ENCODE measurements at regions not wholly inside any gene's neighbourhood (a gene's known extent, or its start where the extent isn't known, plus 50 kb on each side); places are given as distances from the start of the nearest gene placed in this dataset.

DNA sequence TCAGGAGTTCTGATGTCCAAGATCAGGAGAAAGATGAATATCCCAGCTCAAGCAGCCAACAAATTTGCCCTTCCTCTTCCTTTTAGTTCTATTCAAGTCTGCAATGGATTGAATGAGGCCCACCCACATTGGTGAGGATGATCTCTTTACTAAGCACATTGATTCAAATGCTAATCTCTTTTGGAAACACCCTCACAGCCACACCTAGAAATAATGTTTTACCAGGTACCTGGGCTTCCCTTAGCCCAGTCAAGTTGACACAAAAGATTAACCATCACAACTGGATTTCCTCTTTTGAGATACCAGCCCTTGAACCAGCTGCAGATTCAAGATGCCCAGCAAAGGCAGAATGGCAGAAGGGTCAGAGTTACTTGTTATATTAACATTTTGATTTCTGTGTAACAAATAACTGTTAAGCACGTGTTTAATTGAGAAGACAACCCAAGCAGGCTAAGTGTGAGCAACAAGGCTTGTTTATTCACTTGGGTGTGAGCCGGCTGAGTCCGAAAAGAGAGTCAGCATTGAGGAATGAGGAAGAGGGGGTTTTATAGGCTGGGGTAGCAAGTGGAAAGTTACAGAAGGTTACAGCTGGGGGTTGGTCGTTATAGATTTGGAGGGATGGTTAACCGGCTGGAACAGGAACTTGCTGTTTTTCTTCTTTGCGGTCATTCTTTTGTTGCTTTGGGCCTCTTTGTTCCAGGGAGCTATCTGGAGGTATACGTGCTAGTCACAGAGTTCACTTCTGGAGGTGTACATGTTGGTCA is 180.3 kb downstream of the EMP1 start:
- no peak for DNase-seq
- no peaks in the 10 kb centered on the region for H3F3A ChIP-seq (ENCODE audit: insufficient read depth, low read length)
- no peak overlapping the region for H3K4me3 ChIP-seq (ENCODE audit: low read length)
- H3K79me2 ChIP-seq (ENCODE audit: low read length): no peaks in the 10 kb centered on the region
- no peak overlapping the region for H3K4me2 ChIP-seq (ENCODE audit: low read depth, low read length)
- H3K9me2 ChIP-seq (replicated peaks; ENCODE audit: insufficient read depth, low read length): no peaks in the 10 kb centered on the region
- no peaks in the 10 kb centered on the region for H3K9me3 ChIP-seq (replicated peaks; ENCODE audit: insufficient read depth, low read length)
- H2AFZ ChIP-seq (ENCODE audit: low read length): no peak overlapping the region
- no peak overlapping the region for H3K27ac ChIP-seq (ENCODE audit: low read length)
- H3K27me3 ChIP-seq (replicated peaks; ENCODE audit: insufficient read depth, low read length): no peaks in the 10 kb centered on the region
- no peaks in the 10 kb centered on the region for H3K36me3 ChIP-seq (replicated peaks; ENCODE audit: insufficient read depth, low read length)
- H3K4me1 ChIP-seq (ENCODE audit: low read length): no peaks in the 10 kb centered on the region
- TF ChIP-seq CTCF (IDR thresholded peaks at IDR 0.05; ENCODE audit: low read length): no peak
- no peak for TF ChIP-seq EZH2phosphoT487 (IDR thresholded peaks at IDR 0.05; ENCODE audit: low read length)
- TF ChIP-seq EZH2 (optimal IDR thresholded peaks at IDR 0.05; ENCODE audit: low read depth, low read length): no peak
- H4K20me1 ChIP-seq (ENCODE audit: insufficient read depth, low read length): no peaks in the 10 kb centered on the region
- no peak overlapping the region for H3K9ac ChIP-seq (ENCODE audit: low read length)

GRCh38 chr12:13375583-13376345 is 179.2 kb downstream of the EMP1 start:
- H3K79me2 ChIP-seq (ENCODE audit: low read length): no peaks in the 10 kb centered on the region
- TF ChIP-seq CTCF (IDR thresholded peaks at IDR 0.05; ENCODE audit: low read length) (no peak), EZH2 (optimal IDR thresholded peaks at IDR 0.05; ENCODE audit: low read depth, low read length) (no peak), EZH2phosphoT487 (IDR thresholded peaks at IDR 0.05; ENCODE audit: low read length) (no peak)
- no peaks in the 10 kb centered on the region for H3K9me2 ChIP-seq (replicated peaks; ENCODE audit: insufficient read depth, low read length)
- H3K9me3 ChIP-seq (replicated peaks; ENCODE audit: insufficient read depth, low read length): no peaks in the 10 kb centered on the region
- no peaks in the 10 kb centered on the region for H4K20me1 ChIP-seq (ENCODE audit: insufficient read depth, low read length)
- DNase-seq: no peak
- no peak overlapping the region for H3K9ac ChIP-seq (ENCODE audit: low read length)
- no peaks in the 10 kb centered on the region for H3K4me1 ChIP-seq (ENCODE audit: low read length)
- H3F3A ChIP-seq (ENCODE audit: insufficient read depth, low read length): no peaks in the 10 kb centered on the region
- H3K27ac ChIP-seq (ENCODE audit: low read length): no peak overlapping the region
- no peak overlapping the region for H2AFZ ChIP-seq (ENCODE audit: low read length)
- H3K4me3 ChIP-seq (ENCODE audit: low read length): no peak overlapping the region
- no peaks in the 10 kb centered on the region for H3K27me3 ChIP-seq (replicated peaks; ENCODE audit: insufficient read depth, low read length)
- no peaks in the 10 kb centered on the region for H3K36me3 ChIP-seq (replicated peaks; ENCODE audit: insufficient read depth, low read length)
- H3K4me2 ChIP-seq (ENCODE audit: low read depth, low read length): no peak overlapping the region

DNA sequence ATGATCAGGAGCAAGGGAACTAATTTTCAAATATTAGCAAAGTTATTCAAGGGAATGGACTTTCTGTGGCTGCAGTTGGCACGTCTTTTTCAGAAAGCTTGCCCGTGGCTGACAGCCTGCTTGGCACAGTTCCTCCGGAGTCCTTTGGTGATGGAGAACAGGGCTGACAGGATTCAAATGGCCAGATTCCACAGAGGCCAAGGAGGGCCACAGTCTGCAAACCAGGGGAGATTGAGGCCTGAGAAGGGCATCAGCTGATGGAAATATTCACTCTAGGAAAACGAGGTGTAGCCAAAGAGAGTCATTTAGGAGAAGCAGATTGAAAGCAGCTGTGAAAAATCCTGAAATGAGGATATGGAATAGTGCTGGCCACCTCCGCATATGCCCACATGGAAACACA is 178.3 kb downstream of the EMP1 start:
- Histone ChIP-seq H2AFZ (ENCODE audit: low read length) (no peak overlapping the region), H3K4me1 (ENCODE audit: low read length) (no peaks in the 10 kb centered on the region), H4K20me1 (ENCODE audit: insufficient read depth, low read length) (no peaks in the 10 kb centered on the region), H3K4me2 (ENCODE audit: low read depth, low read length) (no peak overlapping the region), H3K36me3 (replicated peaks; ENCODE audit: insufficient read depth, low read length) (no peaks in the 10 kb centered on the region), H3K9ac (ENCODE audit: low read length) (no peak overlapping the region), H3K27me3 (replicated peaks; ENCODE audit: insufficient read depth, low read length) (no peaks in the 10 kb centered on the region), H3K79me2 (ENCODE audit: low read length) (no peaks in the 10 kb centered on the region), H3K9me3 (replicated peaks; ENCODE audit: insufficient read depth, low read length) (no peaks in the 10 kb centered on the region), H3K9me2 (replicated peaks; ENCODE audit: insufficient read depth, low read length) (no peaks in the 10 kb centered on the region), H3K27ac (ENCODE audit: low read length) (no peak overlapping the region), H3K4me3 (ENCODE audit: low read length) (no peak overlapping the region), H3F3A (ENCODE audit: insufficient read depth, low read length) (no peaks in the 10 kb centered on the region)
- no peak for DNase-seq
- TF ChIP-seq EZH2 (optimal IDR thresholded peaks at IDR 0.05; ENCODE audit: low read depth, low read length) (no peak), EZH2phosphoT487 (IDR thresholded peaks at IDR 0.05; ENCODE audit: low read length) (no peak), CTCF (IDR thresholded peaks at IDR 0.05; ENCODE audit: low read length) (no peak)

Data from MM.1S (cell line).